GM12878 (cell line): ENCODE measurements at regions not wholly inside any gene's neighbourhood (a gene's known extent, or its start where the extent isn't known, plus 50 kb on each side); places are given as distances from the start of the nearest gene placed in this dataset.
A peak's percentile ranks its signal among the peaks of the same experiment; 100 is the strongest.

Experiments used
- DPF2 ChIP-seq: fragments of 450-650 bp; IDR thresholded peaks from 2 replicates; pipeline ENCODE4 v1.6.1; 2017; ENCODE audit warnings: mild to moderate bottlenecking
- FOXM1 ChIP-seq: IDR thresholded peaks from 2 replicates; pipeline ENCODE4 v1.6.1; 2012; ENCODE audit warnings: low read depth, mild to moderate bottlenecking, inconsistent platforms, low read length, moderate library complexity
- IKZF1 ChIP-seq: fragments of 450-650 bp; conservative IDR thresholded peaks from 2 replicates; pipeline ENCODE4 v1.6.1; 2017; ENCODE audit warnings: antibody characterized with exemption, mild to moderate bottlenecking
- IKZF2 ChIP-seq, 2 experiments: fragments of 450-650 bp; IDR thresholded peaks; 2 replicates each; pipeline ENCODE4 v1.6.1; 2017; ENCODE audit warnings: mild to moderate bottlenecking in 2 of 2, moderate library complexity in 2 of 2
- JUNB ChIP-seq: IDR thresholded peaks from 2 replicates; pipeline ENCODE4 v1.6.1; 2016; ENCODE audit warnings: antibody characterized with exemption, mild to moderate bottlenecking
- MTA3 ChIP-seq: IDR thresholded peaks from 2 replicates; pipeline ENCODE4 v1.6.1; 2012; ENCODE audit warnings: low read length, inconsistent platforms, borderline replicate concordance
- NFIC ChIP-seq: IDR thresholded peaks from 2 replicates; pipeline ENCODE4 v1.6.1; 2012; ENCODE audit warnings: low read depth, mild to moderate bottlenecking, inconsistent platforms, low read length, moderate library complexity
- NR2C1 ChIP-seq: fragments of 450-650 bp; IDR thresholded peaks from 2 replicates; pipeline ENCODE4 v1.6.1; 2017; ENCODE audit warnings: antibody characterized with exemption, mild to moderate bottlenecking, moderate library complexity
- RB1 ChIP-seq: fragments of 450-650 bp; formaldehyde crosslinking; IDR thresholded peaks from 2 replicates; pipeline ENCODE4 v1.6.1; 2017; ENCODE audit warnings: mild to moderate bottlenecking, borderline replicate concordance
- RBBP5 ChIP-seq: fragments of 200-600 bp; sonication (generic); conservative IDR thresholded peaks from 2 replicates; pipeline ENCODE4 v1.6.1; 2016
- RUNX3 ChIP-seq: IDR thresholded peaks from 2 replicates; pipeline ENCODE4 v1.6.1; 2012; ENCODE audit warnings: low read length, inconsistent platforms
- SP1 ChIP-seq: IDR thresholded peaks from one replicate; pipeline ENCODE4 v1.6.1; 2011; ENCODE audit warnings: low read depth, low read length
- SUZ12 ChIP-seq: fragments of 200-600 bp; sonication (generic); IDR thresholded peaks from one replicate; pipeline ENCODE4 v1.6.1; 2018; ENCODE audit warnings: antibody characterized with exemption, mild to moderate bottlenecking; ENCODE audit not compliant: unreplicated experiment
- TCF7 ChIP-seq: IDR thresholded peaks from 2 replicates; pipeline ENCODE4 v1.6.1; 2014; ENCODE audit warnings: antibody characterized with exemption, borderline replicate concordance
- ZBTB33 ChIP-seq: fragments of 450-650 bp; IDR thresholded peaks from 2 replicates; pipeline ENCODE4 v1.6.1; 2017; ENCODE audit warnings: mild to moderate bottlenecking
- ZNF217 ChIP-seq: fragments of 450-650 bp; IDR thresholded peaks from 2 replicates; pipeline ENCODE4 v1.6.1; 2017; ENCODE audit warnings: antibody characterized with exemption, mild to moderate bottlenecking

- TF ChIP-seq SP1 (no peak), RUNX3 (peak; percentile 95), ZNF217 (peak; percentile 86), IKZF1 (peak; percentile 38; the same call in 1 of the 2 replicates), MTA3 (peak; percentile 32; the same call in 1 of the 2 replicates), ZBTB33 (no peak), JUNB (peak; percentile 71), NR2C1 (no peak), DPF2 (no peak), RBBP5 (no peak), NFIC (peak; percentile 77), RB1 (no peak), FOXM1 (peak; percentile 61; the same call in 1 of the 2 replicates), SUZ12 (no peak), IKZF2 (IDR thresholded peaks at IDR 0.05) (peak; percentile 12 to 38; a peak in 3 of 4 replicates), TCF7 (peak; percentile 49; the same call in 1 of the 2 replicates)
Measured at GRCh38 chr1:89451011-89451410, 73.6 kb upstream of the LRRC8B start (continued).
